HG03575 (cell line): ENCODE measurements at regions not wholly inside any gene's neighbourhood (a gene's known extent, or its start where the extent isn't known, plus 50 kb on each side); places are given as distances from the start of the nearest gene placed in this dataset.
"Not testable (repeated sequence)": the region's sequence is repeated elsewhere in the genome, so short reads cannot be mapped to it uniquely, and the experiment has no call there.

Experiments
- ATAC-seq: cut with Tn5 transposase; IDR thresholded peaks from one replicate; pipeline ENCODE4 v1.9.1; 2021; ENCODE audit not compliant: unreplicated experiment, insufficient number of reproducible peaks, low FRiP score; ENCODE audit errors: extremely low read depth

DNA sequence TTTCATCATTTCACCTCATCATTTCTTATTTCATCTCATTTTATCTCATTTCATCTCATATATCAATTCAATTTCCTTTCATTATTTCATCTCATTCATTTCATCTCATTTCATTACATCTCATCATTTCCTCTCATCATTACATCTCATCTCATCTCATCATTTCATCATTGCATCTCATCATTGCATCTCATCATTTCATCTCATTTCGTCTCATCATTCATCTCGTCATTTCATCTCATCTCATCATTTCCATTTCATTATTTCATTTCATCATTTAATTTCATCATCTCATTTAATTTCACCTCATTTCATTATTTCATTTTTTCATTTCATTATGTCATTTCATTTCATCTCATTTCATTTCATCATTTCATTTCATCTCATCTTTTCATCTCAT lies 168.5 kb upstream of the FAM72C start:
- ATAC-seq: not testable (repeated sequence)

- not testable (repeated sequence) for ATAC-seq
Observed at GRCh38 chr1:144105006-144105405, 133.2 kb upstream of the FAM72C start.

DNA sequence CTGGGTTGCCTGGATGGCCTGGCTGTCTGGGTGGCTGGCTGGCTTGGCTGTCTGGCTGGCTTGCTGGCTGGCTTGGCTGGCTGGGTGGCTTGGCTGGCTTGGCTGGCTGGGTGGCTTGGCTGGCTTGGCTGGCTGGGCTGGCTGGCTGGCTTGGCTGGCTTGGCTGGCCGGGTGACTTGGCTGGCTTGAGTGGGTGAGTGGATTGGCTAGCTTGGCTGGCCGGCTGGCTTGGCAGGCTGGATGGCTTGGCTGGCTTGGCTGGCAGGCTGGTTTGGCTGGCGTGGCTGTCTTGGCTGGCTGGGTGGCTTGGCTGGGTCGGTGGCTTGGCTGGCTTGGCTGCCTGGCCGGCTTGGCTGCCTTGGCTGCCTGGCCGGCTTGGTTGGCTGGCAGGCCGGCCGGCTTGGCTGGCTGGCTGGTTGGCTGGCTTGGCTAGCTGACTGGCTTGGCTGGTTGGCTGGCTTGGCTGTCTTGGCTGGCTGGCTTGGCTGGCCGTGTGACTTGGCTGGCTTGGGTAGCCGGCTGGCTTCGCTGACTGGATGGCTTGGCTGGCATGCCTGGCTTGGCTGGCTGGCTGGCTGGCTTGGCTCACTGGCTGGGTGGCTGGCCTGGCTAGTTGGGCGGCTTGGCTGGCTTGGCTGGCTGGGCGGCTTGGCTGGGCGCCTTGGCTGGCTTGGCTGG lies 132.4 kb upstream of the FAM72C start:
- not testable (repeated sequence) for ATAC-seq

- ATAC-seq: not testable (repeated sequence)
Observed at GRCh38 chr1:144103156-144103880, 131.5 kb upstream of the FAM72C start.

DNA sequence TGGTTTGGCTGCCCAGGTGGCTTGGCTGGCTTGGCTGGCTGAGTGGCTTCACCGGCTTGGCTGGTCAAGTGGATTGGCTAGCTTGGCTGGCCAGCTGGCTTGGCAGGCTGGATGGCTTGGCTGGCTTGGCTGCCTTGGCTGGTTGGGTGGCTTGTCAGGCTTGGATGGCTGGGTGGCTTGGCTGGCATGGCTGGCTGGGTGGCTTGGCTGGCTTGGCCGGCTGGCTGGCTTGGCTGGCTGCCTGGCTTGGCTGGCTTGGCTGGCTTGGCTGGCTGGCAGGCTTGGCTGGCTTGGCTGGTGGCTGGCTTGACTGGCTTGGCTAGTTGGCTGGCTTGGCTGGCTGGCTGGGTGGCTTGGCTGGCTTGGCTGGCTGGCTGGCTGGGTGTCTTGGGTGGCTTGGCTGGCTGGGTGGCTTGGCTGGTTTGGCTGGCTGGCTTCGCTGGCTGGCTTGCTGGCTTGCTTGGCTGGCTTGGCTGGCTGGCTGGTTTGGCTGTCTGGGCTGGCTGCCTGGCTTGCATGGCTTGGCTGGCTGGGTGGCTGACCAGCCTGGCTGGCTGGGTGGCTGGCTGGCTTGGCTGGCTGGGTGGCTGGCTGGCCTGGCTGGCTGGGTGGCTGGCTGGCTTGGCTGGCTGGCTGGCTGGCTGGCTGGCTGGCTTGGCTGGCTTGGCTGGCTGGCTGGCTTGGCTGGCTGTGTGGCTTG lies 130.4 kb upstream of the FAM72C start:
- ATAC-seq: not testable (repeated sequence)

- ATAC-seq: no peak
Observed at GRCh38 chr1:144101397-144102045, 129.7 kb upstream of the FAM72C start.

- ATAC-seq: not testable (repeated sequence)
Observed at GRCh38 chr1:144077167-144077841, 105.5 kb upstream of the FAM72C start.

- not testable (repeated sequence) for ATAC-seq
Observed at GRCh38 chr1:144076646-144077045, 104.9 kb upstream of the FAM72C start.

DNA sequence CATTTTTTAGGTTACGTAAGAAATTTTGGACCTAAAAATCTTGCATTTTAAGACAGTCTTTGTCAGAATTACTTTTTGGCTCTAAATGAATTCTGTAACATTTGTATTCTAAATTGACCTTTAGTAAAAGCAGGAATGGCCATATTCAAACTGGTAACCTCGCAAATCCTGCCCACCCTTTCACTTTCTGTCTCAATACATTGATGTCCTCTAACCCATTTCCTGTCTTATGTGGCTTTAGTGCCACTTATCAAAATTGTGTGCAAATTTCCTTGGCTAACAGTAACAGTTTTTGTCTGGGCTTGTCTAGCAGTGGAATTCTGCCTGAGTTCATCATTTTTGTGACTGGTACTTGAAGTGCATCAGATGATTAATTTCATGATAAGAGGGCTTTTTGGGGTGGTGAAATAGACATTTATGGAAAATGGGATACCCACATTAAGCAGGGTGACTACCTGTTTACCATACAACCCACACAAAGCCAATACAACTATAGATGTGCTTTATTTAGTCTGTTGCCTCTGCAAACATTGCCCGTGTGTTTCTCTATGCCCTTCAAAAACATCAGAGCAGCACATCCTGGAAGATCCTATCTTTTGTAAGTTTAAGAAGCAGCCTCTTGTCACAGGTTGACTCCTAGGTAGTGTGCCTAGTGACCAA lies 98.7 kb upstream of the FAM72C start:
- ATAC-seq: not testable (repeated sequence)

DNA sequence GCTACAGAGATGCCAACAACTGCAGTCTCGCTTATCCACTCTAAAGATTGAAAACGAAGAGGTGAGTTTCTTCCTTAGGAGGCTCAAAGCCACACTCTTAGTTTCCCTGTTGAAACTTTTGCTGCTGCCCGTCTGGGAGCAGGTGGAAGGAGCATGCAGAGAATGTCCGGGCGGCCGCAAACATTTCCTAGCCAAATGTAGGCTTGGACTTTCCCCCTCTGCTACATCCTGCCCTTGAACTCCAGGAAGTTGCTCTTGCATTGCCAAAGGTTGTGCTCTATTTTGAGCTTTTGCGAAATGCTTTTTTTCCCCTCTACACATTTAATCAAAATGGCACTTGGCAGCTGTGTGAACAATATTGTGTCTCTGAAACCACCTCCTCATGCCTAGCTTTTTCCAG lies 95.3 kb upstream of the FAM72C start:
- not testable (repeated sequence) for ATAC-seq

GRCh38 chr1:144066071-144066813 lies 94.5 kb upstream of the FAM72C start:
- ATAC-seq: not testable (repeated sequence)

GRCh38 chr1:144065299-144066060 lies 93.7 kb upstream of the FAM72C start:
- not testable (repeated sequence) for ATAC-seq

DNA sequence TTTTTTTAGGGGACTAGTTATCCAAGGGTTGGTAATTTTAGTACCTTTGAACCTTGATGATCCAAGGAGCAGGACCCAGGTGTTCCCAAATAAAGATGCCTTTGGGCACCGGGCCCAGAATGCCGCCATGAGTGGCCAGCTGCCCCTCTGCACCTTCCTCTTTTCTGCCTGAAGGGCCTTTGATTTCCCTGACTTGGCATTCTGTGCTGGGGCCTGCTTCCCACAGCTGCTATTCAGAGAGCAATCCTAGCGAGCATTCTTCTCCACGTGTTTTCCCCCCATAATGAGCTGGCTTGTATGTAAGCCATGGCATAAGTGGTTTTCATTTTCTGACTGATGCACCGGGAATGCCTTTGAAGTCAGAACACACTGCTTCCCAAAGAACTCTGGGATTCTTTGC lies 77.6 kb upstream of the FAM72C start:
- not testable (repeated sequence) for ATAC-seq

GRCh38 chr1:144046645-144047044 lies 74.9 kb upstream of the FAM72C start:
- ATAC-seq: not testable (repeated sequence)

GRCh38 chr1:144045751-144046546 lies 74.2 kb upstream of the FAM72C start:
- ATAC-seq: not testable (repeated sequence)

GRCh38 chr1:144042251-144042650 lies 70.5 kb upstream of the FAM72C start:
- not testable (repeated sequence) for ATAC-seq
